Panc1 (cell line): ENCODE measurements at regions not wholly inside any gene's neighbourhood (a gene's known extent, or its start where the extent isn't known, plus 50 kb on each side); places are given as distances from the start of the nearest gene placed in this dataset.

ENCODE experiments used
- ATAC-seq: fragments of 200-7000 bp; cut with Tn5 transposase; 2 replicates; pipeline ENCODE4 v1.9.1; 2020; ENCODE audit warnings: mild to moderate bottlenecking, moderate library complexity
- BruUV-seq: library from RNA; stranded (reverse); fragments of 400-500 nt; replicated peaks from 2 replicates; lab custom pipeline; 2021; lab: Mats Ljungman, UMichigan
- CTCF ChIA-PET: fragments of 300-600 bp; sonication (Branson Sonifier 250); formaldehyde crosslinking; loops from one replicate; lab custom pipeline; 2022; ENCODE audit warnings: antibody characterized with exemption; lab: Charles Lee
- POLR2A ChIA-PET: fragments of 300-600 bp; sonication (Branson Sonifier 250); formaldehyde crosslinking; loops from one replicate; lab custom pipeline; 2022; ENCODE audit warnings: antibody characterized with exemption; lab: Charles Lee
- DNase-seq: peaks from one replicate; pipeline ENCODE4 v3.0.0-alpha.2; 2010; ENCODE audit warnings: low read depth, low spot score
- H3K27ac ChIP-seq: 2 replicates; pipeline ENCODE4 v1.5.1; 2011; ENCODE audit warnings: mild to moderate bottlenecking, low read length, inconsistent platforms
- H3K27me3 ChIP-seq: fragments of 200-500 bp; sonication (Bioruptor generic); 2 replicates; pipeline ENCODE4 v1.6.0; 2014; ENCODE audit warnings: low read length, inconsistent platforms; ENCODE audit not compliant: control insufficient read depth, insufficient read depth
- H3K36me3 ChIP-seq: fragments of 200-500 bp; sonication (Bioruptor generic); 2 replicates; pipeline ENCODE4 v1.5.1; 2014; ENCODE audit warnings: inconsistent platforms, mild to moderate bottlenecking, low read length, moderate library complexity; ENCODE audit not compliant: control insufficient read depth, insufficient read depth
- H3K4me1 ChIP-seq: 2 replicates; pipeline ENCODE4 v1.5.1; 2011; ENCODE audit warnings: inconsistent platforms, mild to moderate bottlenecking, low read length, moderate library complexity; ENCODE audit not compliant: control insufficient read depth, insufficient read depth
- H3K4me3 ChIP-seq, 2 experiments: 2 replicates each; pipeline ENCODE4 v1.5.1; 2011 to 2012; ENCODE audit warnings: low read depth in 2 of 2, low read length in 2 of 2, mild to moderate bottlenecking in 2 of 2, inconsistent platforms in 1 of 2, moderate library complexity in 1 of 2
- H3K9me3 ChIP-seq: fragments of 200-500 bp; sonication (Bioruptor generic); 2 replicates; pipeline ENCODE4 v1.5.1; 2014; ENCODE audit warnings: low read depth, mild to moderate bottlenecking, inconsistent platforms, low read length, moderate library complexity; ENCODE audit not compliant: control insufficient read depth, insufficient read depth
- POLR2AphosphoS5 ChIP-seq: IDR thresholded peaks from 2 replicates; pipeline ENCODE4 v1.6.1; 2012; ENCODE audit warnings: mild to moderate bottlenecking, low read depth, low read length, moderate library complexity
- SIN3A ChIP-seq: IDR thresholded peaks from 2 replicates; pipeline ENCODE4 v1.6.1; 2012; ENCODE audit warnings: low read depth, mild to moderate bottlenecking, low read length, moderate library complexity, borderline replicate concordance; ENCODE audit not compliant: insufficient read depth
- TCF7L2 ChIP-seq: IDR thresholded peaks from 2 replicates; pipeline ENCODE4 v1.6.1; 2011; ENCODE audit warnings: mild to moderate bottlenecking, low read depth, low read length, inconsistent platforms
- in situ Hi-C: cut with HindIII; loops from 2 replicates; pipeline ENCODE4 v1.10.0; 2016; ENCODE audit warnings: low sequenced_read_pairs, low pct_unique_long_range_greater_than_20kb
- intact Hi-C: fragments of 100-400 bp; cut with micrococcal nuclease; formaldehyde crosslinking; loops from one replicate; pipeline ENCODE4 v1.10.0; 2022; ENCODE audit not compliant: unreplicated experiment
- TF ChIP-seq, protein P1 (sequence below), 2 experiments: IDR thresholded peaks; 2 replicates each; pipeline ENCODE4 v1.6.1; 2011 to 2012; ENCODE audit warnings: low read depth in 2 of 2, control low read depth in 1 of 2, low read length in 1 of 2, mild to moderate bottlenecking in 1 of 2, moderate library complexity in 1 of 2; ENCODE audit not compliant: insufficient read depth in 1 of 2
- TF ChIP-seq, protein P2 (sequence below): fragments of 450-650 bp; IDR thresholded peaks from 2 replicates; pipeline ENCODE4 v1.5.1; 2017; ENCODE audit warnings: mild to moderate bottlenecking

DNA sequence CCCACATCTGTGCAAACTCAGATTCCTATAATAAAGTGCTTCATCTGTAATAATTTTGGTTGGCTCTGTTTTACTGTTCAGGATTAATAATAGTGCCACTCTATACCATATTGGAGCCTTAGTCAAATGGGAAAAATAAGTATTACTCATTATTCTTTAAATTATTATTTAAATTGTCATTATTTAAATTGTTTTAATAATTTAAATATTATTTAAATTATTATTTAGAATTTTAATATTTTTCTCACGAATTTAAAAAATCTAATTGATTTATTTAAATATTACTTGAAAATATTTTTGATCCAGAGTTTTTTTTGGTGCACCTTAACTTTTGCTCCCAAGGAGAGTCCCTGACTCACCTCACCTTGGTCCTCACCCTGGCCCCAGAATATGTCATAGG, 245.7 kb upstream of the MDGA2 start:
- H3K27ac ChIP-seq, result no peak overlapping the region
- no peak for DNase-seq
- H3K9me3 ChIP-seq, result no peaks in the 10 kb centered on the region
- ChIA-PET POLR2A (no interaction called here), CTCF (no interaction called here)
- no peaks in the 10 kb centered on the region for H3K4me1 ChIP-seq
- no peak overlapping the region for H3K4me3 ChIP-seq
- ATAC-seq, result no peak
- BruUV-seq, result no TSS peak
- intact Hi-C loops (no loop called here), in situ Hi-C loops (no loop called here)
- H3K27me3 ChIP-seq, result no peaks in the 10 kb centered on the region
- TF ChIP-seq, protein P1, sequence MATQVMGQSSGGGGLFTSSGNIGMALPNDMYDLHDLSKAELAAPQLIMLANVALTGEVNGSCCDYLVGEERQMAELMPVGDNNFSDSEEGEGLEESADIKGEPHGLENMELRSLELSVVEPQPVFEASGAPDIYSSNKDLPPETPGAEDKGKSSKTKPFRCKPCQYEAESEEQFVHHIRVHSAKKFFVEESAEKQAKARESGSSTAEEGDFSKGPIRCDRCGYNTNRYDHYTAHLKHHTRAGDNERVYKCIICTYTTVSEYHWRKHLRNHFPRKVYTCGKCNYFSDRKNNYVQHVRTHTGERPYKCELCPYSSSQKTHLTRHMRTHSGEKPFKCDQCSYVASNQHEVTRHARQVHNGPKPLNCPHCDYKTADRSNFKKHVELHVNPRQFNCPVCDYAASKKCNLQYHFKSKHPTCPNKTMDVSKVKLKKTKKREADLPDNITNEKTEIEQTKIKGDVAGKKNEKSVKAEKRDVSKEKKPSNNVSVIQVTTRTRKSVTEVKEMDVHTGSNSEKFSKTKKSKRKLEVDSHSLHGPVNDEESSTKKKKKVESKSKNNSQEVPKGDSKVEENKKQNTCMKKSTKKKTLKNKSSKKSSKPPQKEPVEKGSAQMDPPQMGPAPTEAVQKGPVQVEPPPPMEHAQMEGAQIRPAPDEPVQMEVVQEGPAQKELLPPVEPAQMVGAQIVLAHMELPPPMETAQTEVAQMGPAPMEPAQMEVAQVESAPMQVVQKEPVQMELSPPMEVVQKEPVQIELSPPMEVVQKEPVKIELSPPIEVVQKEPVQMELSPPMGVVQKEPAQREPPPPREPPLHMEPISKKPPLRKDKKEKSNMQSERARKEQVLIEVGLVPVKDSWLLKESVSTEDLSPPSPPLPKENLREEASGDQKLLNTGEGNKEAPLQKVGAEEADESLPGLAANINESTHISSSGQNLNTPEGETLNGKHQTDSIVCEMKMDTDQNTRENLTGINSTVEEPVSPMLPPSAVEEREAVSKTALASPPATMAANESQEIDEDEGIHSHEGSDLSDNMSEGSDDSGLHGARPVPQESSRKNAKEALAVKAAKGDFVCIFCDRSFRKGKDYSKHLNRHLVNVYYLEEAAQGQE (IDR thresholded peaks at IDR 0.05; ENCODE audit: insufficient read depth in 1 of 2, low read depth in 2 of 2, low read length in 1 of 2), result no peak
- TF ChIP-seq SIN3A (no peak), TCF7L2 (no peak), POLR2AphosphoS5 (no peak)
- TF ChIP-seq, protein P2, sequence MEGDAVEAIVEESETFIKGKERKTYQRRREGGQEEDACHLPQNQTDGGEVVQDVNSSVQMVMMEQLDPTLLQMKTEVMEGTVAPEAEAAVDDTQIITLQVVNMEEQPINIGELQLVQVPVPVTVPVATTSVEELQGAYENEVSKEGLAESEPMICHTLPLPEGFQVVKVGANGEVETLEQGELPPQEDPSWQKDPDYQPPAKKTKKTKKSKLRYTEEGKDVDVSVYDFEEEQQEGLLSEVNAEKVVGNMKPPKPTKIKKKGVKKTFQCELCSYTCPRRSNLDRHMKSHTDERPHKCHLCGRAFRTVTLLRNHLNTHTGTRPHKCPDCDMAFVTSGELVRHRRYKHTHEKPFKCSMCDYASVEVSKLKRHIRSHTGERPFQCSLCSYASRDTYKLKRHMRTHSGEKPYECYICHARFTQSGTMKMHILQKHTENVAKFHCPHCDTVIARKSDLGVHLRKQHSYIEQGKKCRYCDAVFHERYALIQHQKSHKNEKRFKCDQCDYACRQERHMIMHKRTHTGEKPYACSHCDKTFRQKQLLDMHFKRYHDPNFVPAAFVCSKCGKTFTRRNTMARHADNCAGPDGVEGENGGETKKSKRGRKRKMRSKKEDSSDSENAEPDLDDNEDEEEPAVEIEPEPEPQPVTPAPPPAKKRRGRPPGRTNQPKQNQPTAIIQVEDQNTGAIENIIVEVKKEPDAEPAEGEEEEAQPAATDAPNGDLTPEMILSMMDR, result no peak
- H3K36me3 ChIP-seq, result no peaks in the 10 kb centered on the region

DNA sequence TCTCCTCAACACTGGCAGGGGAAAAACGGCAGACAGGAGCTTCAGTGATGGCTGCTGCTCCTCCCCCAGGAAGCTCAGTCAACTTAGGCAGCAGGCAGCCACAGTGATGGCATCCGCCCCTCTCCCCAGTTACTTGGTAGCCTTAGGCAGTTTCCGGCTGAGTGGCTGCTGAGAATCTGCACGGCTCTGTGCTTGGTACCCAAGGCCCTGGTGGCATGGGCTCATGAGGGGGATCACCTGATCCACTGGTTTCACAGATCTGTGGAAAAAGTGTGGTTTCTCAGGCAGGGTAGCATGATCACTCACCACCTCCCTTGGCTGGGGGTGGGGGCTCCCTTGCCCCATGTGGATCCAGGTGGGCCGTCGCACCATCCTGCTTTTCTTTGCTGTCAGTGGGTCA, 244.6 kb upstream of the MDGA2 start:
- H3K9me3 ChIP-seq, result no peaks in the 10 kb centered on the region
- in situ Hi-C loops, result no loop called here
- H3K27ac ChIP-seq, result no peak overlapping the region
- H3K36me3 ChIP-seq, result no peaks in the 10 kb centered on the region
- no peaks in the 10 kb centered on the region for H3K27me3 ChIP-seq
- CTCF ChIA-PET, result no interaction called here
- BruUV-seq, result no TSS peak
- TF ChIP-seq, protein P1 (IDR thresholded peaks at IDR 0.05; ENCODE audit: insufficient read depth in 1 of 2, low read depth in 2 of 2, low read length in 1 of 2), result no peak
- TF ChIP-seq, protein P2, result no peak
- no peak for TF ChIP-seq TCF7L2
- TF ChIP-seq POLR2AphosphoS5, result no peak
- TF ChIP-seq SIN3A, result no peak
- H3K4me1 ChIP-seq, result no peaks in the 10 kb centered on the region
- intact Hi-C loops, result loop anchor here (5.0 kb wide), 1 partner anchor 1252 kb away; no protein-coding TSS in a partner anchor
- H3K4me3 ChIP-seq, result no peak overlapping the region
- no peak for DNase-seq
- POLR2A ChIA-PET, result no interaction called here
- ATAC-seq, result no peak
